ENCODE measurements at regions not wholly inside any gene's neighbourhood (a gene's known extent, or its start where the extent isn't known, plus 50 kb on each side); places are given as distances from the start of the nearest gene placed in this dataset.

- no peak for TF ChIP-seq CTCF (IDR thresholded peaks at IDR 0.05)
- no peak for TF ChIP-seq USF1 (IDR thresholded peaks at IDR 0.05; ENCODE audit: borderline replicate concordance, low read depth)
- TF ChIP-seq MEF2A (IDR thresholded peaks at IDR 0.05; ENCODE audit: borderline replicate concordance, low read depth): no peak
- TF ChIP-seq MAX (IDR thresholded peaks at IDR 0.05; ENCODE audit: low read depth): no peak
- no peak for TF ChIP-seq CHD2 (IDR thresholded peaks at IDR 0.05; ENCODE audit: low read length, partially characterized antibody)
- no peak for TF ChIP-seq EP300 (IDR thresholded peaks at IDR 0.05; ENCODE audit: borderline replicate concordance in 1 of 2, low read depth in 1 of 2, low read length in 1 of 2)
- no peak for TF ChIP-seq PBX3 (IDR thresholded peaks at IDR 0.05)
- no peak for TF ChIP-seq RXRA (IDR thresholded peaks at IDR 0.05; ENCODE audit: borderline replicate concordance, low read depth)
- TF ChIP-seq RAD21 (IDR thresholded peaks at IDR 0.05; ENCODE audit: low read length): no peak
- TF ChIP-seq RCOR1 (IDR thresholded peaks at IDR 0.05; ENCODE audit: low read length): no peak
- no peak for TF ChIP-seq FOSL2 (IDR thresholded peaks at IDR 0.05; ENCODE audit: borderline replicate concordance, low read depth)
- no peak for TF ChIP-seq YY1 (IDR thresholded peaks at IDR 0.05; ENCODE audit: low read depth)
- TF ChIP-seq JUND (IDR thresholded peaks at IDR 0.05): no peak
Observed at GRCh38 chr2:105496271-105496670, 97.4 kb upstream of the FHL2 start.

Data from SK-N-SH (cell line).